ENCODE measurements at regions not wholly inside any gene's neighbourhood (a gene's known extent, or its start where the extent isn't known, plus 50 kb on each side); places are given as distances from the start of the nearest gene placed in this dataset.

DNA sequence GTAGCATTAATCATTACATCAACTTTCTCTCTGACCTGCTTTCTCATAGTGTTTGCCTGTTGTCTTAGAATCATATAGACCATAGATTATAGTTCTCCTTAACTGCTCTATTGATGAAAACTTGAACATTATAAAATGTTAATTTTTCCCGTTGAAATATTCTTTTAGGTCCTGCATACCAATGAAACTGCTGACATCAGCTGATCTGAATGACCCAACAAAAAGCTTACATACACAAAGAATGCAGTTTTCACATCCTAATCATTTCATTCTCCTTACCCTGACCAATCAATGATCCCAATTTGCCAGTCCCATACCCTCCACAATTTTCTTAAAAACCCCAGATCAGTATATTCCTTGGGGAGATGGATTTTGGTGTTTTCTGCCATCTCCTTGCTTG is 302.9 kb upstream of the MBL2 start:
- Mint-ChIP-seq H3K9me3 (no peaks in the 10 kb centered on the region), H3K4me1 (ENCODE audit: low read depth) (no peaks in the 10 kb centered on the region), H3K36me3 (ENCODE audit: low read depth) (no peaks in the 10 kb centered on the region), H3K27ac (no peak overlapping the region), H3K4me3 (no peak overlapping the region), H3K27me3 (no peaks in the 10 kb centered on the region)
- H3K36me3 ChIP-seq (ENCODE audit: insufficient read depth, low read length): no peaks in the 10 kb centered on the region
- POLR2A ChIA-PET: no interaction called here
- intact Hi-C loops (cut with DNase I, micrococcal nuclease): no loop called here
- DNase-seq (no peak), ATAC-seq (ENCODE audit: poor library complexity) (no peak)
- TF ChIP-seq, protein P1, sequence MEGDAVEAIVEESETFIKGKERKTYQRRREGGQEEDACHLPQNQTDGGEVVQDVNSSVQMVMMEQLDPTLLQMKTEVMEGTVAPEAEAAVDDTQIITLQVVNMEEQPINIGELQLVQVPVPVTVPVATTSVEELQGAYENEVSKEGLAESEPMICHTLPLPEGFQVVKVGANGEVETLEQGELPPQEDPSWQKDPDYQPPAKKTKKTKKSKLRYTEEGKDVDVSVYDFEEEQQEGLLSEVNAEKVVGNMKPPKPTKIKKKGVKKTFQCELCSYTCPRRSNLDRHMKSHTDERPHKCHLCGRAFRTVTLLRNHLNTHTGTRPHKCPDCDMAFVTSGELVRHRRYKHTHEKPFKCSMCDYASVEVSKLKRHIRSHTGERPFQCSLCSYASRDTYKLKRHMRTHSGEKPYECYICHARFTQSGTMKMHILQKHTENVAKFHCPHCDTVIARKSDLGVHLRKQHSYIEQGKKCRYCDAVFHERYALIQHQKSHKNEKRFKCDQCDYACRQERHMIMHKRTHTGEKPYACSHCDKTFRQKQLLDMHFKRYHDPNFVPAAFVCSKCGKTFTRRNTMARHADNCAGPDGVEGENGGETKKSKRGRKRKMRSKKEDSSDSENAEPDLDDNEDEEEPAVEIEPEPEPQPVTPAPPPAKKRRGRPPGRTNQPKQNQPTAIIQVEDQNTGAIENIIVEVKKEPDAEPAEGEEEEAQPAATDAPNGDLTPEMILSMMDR (IDR thresholded peaks at IDR 0.05): no peak
- CTCF ChIA-PET: no interaction called here
- H3K4me3 ChIP-seq (ENCODE audit: low read length): no peak overlapping the region
- no peaks in the 10 kb centered on the region for H3K9me3 ChIP-seq (ENCODE audit: control insufficient read depth in 1 of 2, insufficient read depth in 1 of 2, low read length in 2 of 2)
- no peaks in the 10 kb centered on the region for H3K27me3 ChIP-seq (ENCODE audit: control insufficient read depth in 1 of 2, insufficient read depth in 2 of 2, low read length in 2 of 2)
- no peak overlapping the region for H3K27ac ChIP-seq (ENCODE audit: low read depth in 1 of 2, low read length in 2 of 2)
- H3K4me1 ChIP-seq (ENCODE audit: insufficient read depth, low read length): no peaks in the 10 kb centered on the region

DNA sequence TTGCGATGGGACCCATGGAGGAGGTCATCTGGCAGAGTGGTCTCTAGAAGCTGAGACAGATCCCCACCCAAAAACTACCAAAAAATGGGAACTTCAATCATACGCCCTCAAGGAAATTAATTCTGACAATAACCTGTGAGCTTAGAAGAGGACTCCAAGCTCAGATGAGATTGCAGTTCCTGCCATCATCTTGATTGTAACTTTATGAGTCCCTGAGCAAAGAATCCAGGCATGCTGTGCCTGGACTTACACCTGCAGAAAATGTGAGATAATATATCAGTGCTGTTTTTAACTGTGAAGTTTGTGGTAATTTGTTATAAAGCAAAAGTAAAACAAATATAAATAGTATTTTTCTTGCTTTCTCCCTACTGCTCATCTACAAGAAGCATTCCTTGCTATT is 299.6 kb upstream of the MBL2 start:
- CTCF ChIA-PET: no interaction called here
- Mint-ChIP-seq H3K9me3 (no peaks in the 10 kb centered on the region), H3K4me1 (ENCODE audit: low read depth) (no peaks in the 10 kb centered on the region), H3K27me3 (no peaks in the 10 kb centered on the region), H3K36me3 (ENCODE audit: low read depth) (no peaks in the 10 kb centered on the region), H3K27ac (no peak overlapping the region), H3K4me3 (no peak overlapping the region)
- no peaks in the 10 kb centered on the region for H3K9me3 ChIP-seq (ENCODE audit: control insufficient read depth in 1 of 2, insufficient read depth in 1 of 2, low read length in 2 of 2)
- TF ChIP-seq, protein P1 (IDR thresholded peaks at IDR 0.05): no peak
- H3K4me1 ChIP-seq (ENCODE audit: insufficient read depth, low read length): no peaks in the 10 kb centered on the region
- DNase-seq (no peak), ATAC-seq (ENCODE audit: poor library complexity) (no peak)
- H3K27ac ChIP-seq (ENCODE audit: low read depth in 1 of 2, low read length in 2 of 2): no peak overlapping the region
- POLR2A ChIA-PET: no interaction called here
- no peaks in the 10 kb centered on the region for H3K27me3 ChIP-seq (ENCODE audit: control insufficient read depth in 1 of 2, insufficient read depth in 2 of 2, low read length in 2 of 2)
- no peaks in the 10 kb centered on the region for H3K36me3 ChIP-seq (ENCODE audit: insufficient read depth, low read length)
- no peak overlapping the region for H3K4me3 ChIP-seq (ENCODE audit: low read length)
- intact Hi-C loops (cut with DNase I, micrococcal nuclease): no loop called here

DNA sequence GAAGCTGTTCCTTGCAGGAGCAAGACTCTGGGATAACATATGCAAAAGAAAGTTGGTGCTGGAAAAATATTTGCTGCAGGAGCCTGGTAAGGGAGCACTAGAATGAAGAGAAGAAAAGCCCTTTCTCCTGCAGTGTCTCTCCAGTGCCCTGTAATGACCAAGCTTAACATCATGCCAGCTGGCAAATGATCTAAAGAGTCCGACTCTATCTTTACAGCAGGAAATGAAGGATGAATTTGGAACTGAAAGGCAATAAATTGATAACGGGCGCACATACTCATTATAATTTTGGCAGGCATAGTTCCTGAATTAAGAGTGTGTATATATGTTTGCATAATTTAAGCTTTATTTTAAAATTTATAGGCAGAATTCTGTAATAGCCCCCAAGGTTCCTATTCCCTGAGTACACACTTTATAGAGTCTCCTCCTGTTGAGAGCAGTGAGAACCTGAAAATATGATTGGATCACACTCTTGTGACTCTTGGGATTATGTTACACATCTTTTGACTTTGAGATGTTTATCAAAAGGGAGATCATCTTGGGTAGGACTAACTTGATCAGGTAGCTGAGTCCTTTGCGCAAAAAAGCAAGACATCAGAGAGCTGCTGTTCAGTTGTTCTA is 299.0 kb upstream of the MBL2 start:
- no peaks in the 10 kb centered on the region for H3K4me1 Mint-ChIP-seq (ENCODE audit: low read depth)
- no peaks in the 10 kb centered on the region for H3K27me3 Mint-ChIP-seq
- H3K4me1 ChIP-seq (ENCODE audit: insufficient read depth, low read length): no peaks in the 10 kb centered on the region
- H3K9me3 ChIP-seq (ENCODE audit: control insufficient read depth in 1 of 2, insufficient read depth in 1 of 2, low read length in 2 of 2): no peaks in the 10 kb centered on the region
- ATAC-seq (ENCODE audit: poor library complexity) (no peak), DNase-seq (no peak)
- no peaks in the 10 kb centered on the region for H3K9me3 Mint-ChIP-seq
- no peaks in the 10 kb centered on the region for H3K36me3 ChIP-seq (ENCODE audit: insufficient read depth, low read length)
- TF ChIP-seq, protein P1 (IDR thresholded peaks at IDR 0.05): no peak
- CTCF ChIA-PET: interaction anchor here (1.1 kb wide), 1 partner anchor 56 kb away, joined by 3 read pairs; no protein-coding TSS in a partner anchor
- no peak overlapping the region for H3K27ac Mint-ChIP-seq
- H3K27ac ChIP-seq (ENCODE audit: low read depth in 1 of 2, low read length in 2 of 2): no peak overlapping the region
- H3K4me3 Mint-ChIP-seq: no peak overlapping the region
- H3K4me3 ChIP-seq (ENCODE audit: low read length): no peak overlapping the region
- no peaks in the 10 kb centered on the region for H3K27me3 ChIP-seq (ENCODE audit: control insufficient read depth in 1 of 2, insufficient read depth in 2 of 2, low read length in 2 of 2)
- intact Hi-C loops (cut with DNase I, micrococcal nuclease): no loop called here
- no peaks in the 10 kb centered on the region for H3K36me3 Mint-ChIP-seq (ENCODE audit: low read depth)
- POLR2A ChIA-PET: no interaction called here
